SU-DHL-6 (cell line): ENCODE measurements at regions not wholly inside any gene's neighbourhood (a gene's known extent, or its start where the extent isn't known, plus 50 kb on each side); places are given as distances from the start of the nearest gene placed in this dataset.

ENCODE experiments used
- EZH2phosphoT487 ChIP-seq: fragments of 200-600 bp; sonication (generic), shearing (Covaris generic); conservative IDR thresholded peaks from 2 replicates; pipeline ENCODE4 v1.6.1; 2018; ENCODE audit warnings: mild to moderate bottlenecking, antibody characterized with exemption, low read length, moderate library complexity, mixed read lengths
- TF ChIP-seq, protein P1 (sequence below): fragments of 200-600 bp; sonication (generic); IDR thresholded peaks from one replicate; pipeline ENCODE4 v1.5.1; 2017; ENCODE audit warnings: antibody characterized with exemption, mild to moderate bottlenecking, low read length, moderate library complexity; ENCODE audit not compliant: insufficient read depth, poor library complexity, severe bottlenecking

DNA sequence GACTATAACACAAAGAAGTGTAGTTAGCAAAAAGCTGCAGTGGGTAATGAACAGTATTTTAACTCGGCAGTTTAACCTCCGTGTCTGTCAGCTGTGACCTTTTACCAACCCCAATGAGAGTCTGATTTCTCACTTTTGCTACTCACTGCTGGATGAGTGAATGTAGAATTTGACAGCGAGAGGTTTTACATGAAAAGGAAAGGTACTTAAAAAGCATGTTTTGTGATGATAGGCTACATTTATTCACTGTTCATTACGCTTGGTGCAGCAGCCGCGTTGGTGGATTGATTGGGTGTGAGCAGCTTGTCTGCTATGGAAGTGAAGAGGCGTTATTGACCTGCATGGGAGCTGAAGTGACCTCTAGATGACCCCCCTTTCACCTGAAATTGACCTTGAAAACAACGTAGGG, 867.7 kb downstream of the NR2F1-AS1 start:
- TF ChIP-seq, protein P1, sequence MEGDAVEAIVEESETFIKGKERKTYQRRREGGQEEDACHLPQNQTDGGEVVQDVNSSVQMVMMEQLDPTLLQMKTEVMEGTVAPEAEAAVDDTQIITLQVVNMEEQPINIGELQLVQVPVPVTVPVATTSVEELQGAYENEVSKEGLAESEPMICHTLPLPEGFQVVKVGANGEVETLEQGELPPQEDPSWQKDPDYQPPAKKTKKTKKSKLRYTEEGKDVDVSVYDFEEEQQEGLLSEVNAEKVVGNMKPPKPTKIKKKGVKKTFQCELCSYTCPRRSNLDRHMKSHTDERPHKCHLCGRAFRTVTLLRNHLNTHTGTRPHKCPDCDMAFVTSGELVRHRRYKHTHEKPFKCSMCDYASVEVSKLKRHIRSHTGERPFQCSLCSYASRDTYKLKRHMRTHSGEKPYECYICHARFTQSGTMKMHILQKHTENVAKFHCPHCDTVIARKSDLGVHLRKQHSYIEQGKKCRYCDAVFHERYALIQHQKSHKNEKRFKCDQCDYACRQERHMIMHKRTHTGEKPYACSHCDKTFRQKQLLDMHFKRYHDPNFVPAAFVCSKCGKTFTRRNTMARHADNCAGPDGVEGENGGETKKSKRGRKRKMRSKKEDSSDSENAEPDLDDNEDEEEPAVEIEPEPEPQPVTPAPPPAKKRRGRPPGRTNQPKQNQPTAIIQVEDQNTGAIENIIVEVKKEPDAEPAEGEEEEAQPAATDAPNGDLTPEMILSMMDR = no peak
- no peak for TF ChIP-seq EZH2phosphoT487
